H1 (cell line): ENCODE measurements at regions not wholly inside any gene's neighbourhood (a gene's known extent, or its start where the extent isn't known, plus 50 kb on each side); places are given as distances from the start of the nearest gene placed in this dataset.

Source experiments
- CHD1 ChIP-seq: IDR thresholded peaks from 2 replicates; pipeline ENCODE4 v1.6.1; 2012; ENCODE audit warnings: low read depth, low read length, improper control_type of control experiment
- CTBP2 ChIP-seq: IDR thresholded peaks from 2 replicates; pipeline ENCODE4 v1.7.0; 2011; ENCODE audit warnings: borderline replicate concordance, mild to moderate bottlenecking, moderate library complexity, mixed read lengths, low read length; ENCODE audit not compliant: insufficient read depth, insufficient read length
- JUND ChIP-seq: IDR thresholded peaks from 2 replicates; pipeline ENCODE4 v1.6.1; 2011; ENCODE audit warnings: mild to moderate bottlenecking, improper control_type of control experiment, low read length
- USF2 ChIP-seq: IDR thresholded peaks from 2 replicates; pipeline ENCODE4 v1.6.1; 2011; ENCODE audit warnings: low read length, improper control_type of control experiment
- ZNF274 ChIP-seq: IDR thresholded peaks from 2 replicates; pipeline ENCODE4 v1.7.0; 2012; ENCODE audit warnings: low read length, borderline replicate concordance; ENCODE audit errors: extremely low read depth

GRCh38 chr4:84239278-84239845 lies 259.7 kb downstream of the NKX6-1 start (continued):
- TF ChIP-seq CTBP2 (no peak), USF2 (no peak), JUND (no peak), ZNF274 (no peak), CHD1 (no peak)
